ENCODE measurements at regions not wholly inside any gene's neighbourhood (a gene's known extent, or its start where the extent isn't known, plus 50 kb on each side); places are given as distances from the start of the nearest gene placed in this dataset.

DNA sequence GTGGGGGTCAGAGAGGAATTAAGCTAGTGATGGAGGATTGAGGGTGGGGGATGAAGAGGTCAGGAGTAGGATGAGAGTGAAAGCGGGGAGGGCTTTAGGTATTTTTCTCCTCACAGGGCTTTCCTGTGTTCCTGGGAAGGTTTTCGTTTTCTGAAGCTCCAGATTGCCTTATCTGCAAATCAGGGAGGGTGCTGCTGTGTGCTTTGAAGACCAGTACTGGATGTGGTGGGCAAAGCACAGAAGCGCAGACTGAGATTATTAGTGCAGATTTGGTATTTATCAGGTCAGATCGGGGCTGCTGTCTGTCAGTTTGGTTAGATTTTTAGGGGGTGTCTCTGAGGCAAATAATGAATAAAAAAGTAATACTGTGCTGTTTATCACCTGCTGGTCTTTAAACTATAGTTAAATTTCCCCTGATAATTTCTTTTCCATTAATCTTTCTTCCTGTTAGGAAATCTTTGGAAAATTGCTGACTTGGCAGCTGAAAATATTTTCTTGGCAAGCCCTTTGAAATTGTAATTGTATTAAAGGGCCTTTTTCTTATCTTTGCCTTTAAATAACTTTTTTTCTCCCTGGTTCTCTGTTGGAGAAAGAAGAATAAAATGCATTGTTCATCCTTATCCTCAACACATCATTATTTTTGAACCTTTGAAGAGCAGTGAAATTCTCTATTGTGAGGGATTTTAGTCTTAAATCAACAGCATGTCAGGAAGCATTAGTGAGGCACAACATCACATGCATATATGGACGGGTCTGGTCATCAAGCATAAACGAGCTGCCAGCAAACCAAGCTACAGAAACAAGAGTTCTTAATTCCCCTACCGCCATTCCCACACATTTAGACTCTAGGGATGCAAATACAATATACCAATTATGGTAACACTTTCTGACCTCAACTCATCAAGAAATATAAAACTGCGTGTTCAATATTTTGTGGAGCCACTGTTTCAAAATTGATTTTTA, 139.6 kb downstream of the S1PR1 start:
- POLR2A ChIA-PET, result no interaction called here
- CTCF ChIA-PET, result interaction anchor here (1.3 to 1.7 kb wide), 2 partner anchors 9 to 19 kb away, joined by 3 read pairs; no protein-coding TSS in a partner anchor
- no peaks in the 10 kb centered on the region; the same call in 1 of the 2 replicates for H3K27me3 ChIP-seq (ENCODE audit: control insufficient read depth, insufficient read depth, low read length)
- no peak for DNase-seq (ENCODE audit: low read depth)
- H3K4me3 ChIP-seq (ENCODE audit: low read depth, low read length), result no peak overlapping the region
- TF ChIP-seq, protein P1, sequence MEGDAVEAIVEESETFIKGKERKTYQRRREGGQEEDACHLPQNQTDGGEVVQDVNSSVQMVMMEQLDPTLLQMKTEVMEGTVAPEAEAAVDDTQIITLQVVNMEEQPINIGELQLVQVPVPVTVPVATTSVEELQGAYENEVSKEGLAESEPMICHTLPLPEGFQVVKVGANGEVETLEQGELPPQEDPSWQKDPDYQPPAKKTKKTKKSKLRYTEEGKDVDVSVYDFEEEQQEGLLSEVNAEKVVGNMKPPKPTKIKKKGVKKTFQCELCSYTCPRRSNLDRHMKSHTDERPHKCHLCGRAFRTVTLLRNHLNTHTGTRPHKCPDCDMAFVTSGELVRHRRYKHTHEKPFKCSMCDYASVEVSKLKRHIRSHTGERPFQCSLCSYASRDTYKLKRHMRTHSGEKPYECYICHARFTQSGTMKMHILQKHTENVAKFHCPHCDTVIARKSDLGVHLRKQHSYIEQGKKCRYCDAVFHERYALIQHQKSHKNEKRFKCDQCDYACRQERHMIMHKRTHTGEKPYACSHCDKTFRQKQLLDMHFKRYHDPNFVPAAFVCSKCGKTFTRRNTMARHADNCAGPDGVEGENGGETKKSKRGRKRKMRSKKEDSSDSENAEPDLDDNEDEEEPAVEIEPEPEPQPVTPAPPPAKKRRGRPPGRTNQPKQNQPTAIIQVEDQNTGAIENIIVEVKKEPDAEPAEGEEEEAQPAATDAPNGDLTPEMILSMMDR (IDR thresholded peaks at IDR 0.05; ENCODE audit: insufficient read depth, low read depth, low read length), result no peak
- no peaks in the 10 kb centered on the region for H3K36me3 ChIP-seq (ENCODE audit: control insufficient read depth, insufficient read depth, low read length)

DNA sequence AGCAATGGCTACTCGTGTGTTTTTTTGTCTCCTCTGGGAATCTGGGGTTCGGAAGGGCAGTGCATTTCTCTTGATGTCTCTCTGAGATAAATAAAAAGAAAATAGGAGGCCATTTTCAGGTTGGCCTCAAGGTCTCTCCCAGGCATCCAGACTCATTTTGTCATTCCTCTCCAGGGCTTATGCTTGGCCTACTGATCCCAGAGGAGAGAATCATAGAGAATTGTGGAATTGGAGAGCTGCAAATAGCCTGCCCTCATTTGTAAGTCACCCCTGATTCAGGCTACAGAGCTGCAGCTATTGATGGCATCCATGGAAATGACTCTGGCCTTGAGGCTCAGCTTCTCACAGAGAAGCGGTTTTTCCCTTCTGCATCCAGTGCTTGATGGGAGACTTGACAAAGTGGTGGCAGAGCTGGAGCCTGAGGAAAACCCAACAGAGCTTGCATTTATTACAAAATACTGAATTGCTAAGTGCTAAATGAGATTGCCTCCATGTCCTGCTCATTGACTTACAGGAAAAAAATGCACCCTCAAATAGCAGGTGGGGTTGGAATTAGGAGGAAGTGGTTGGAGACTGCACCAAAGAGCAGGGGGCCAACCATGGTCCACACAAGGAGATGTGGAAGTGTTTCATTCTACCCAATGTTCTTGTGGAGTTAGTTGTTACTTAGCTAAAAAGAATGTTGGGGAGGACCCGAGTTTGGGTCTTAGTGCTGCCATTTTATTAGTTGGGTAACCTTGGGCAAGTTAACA, 140.4 kb downstream of the S1PR1 start:
- ChIA-PET CTCF (interaction anchor here (1.3 to 1.7 kb wide), 3 partner anchors 10 to 68 kb away, joined by 3 to 4 read pairs (median 3); no protein-coding TSS in a partner anchor), POLR2A (no interaction called here)
- H3K36me3 ChIP-seq (ENCODE audit: control insufficient read depth, insufficient read depth, low read length), result no peaks in the 10 kb centered on the region
- H3K4me3 ChIP-seq (ENCODE audit: low read depth, low read length), result no peak overlapping the region
- no peak for DNase-seq (ENCODE audit: low read depth)
- TF ChIP-seq, protein P1 (IDR thresholded peaks at IDR 0.05; ENCODE audit: insufficient read depth, low read depth, low read length), result no peak
- H3K27me3 ChIP-seq (ENCODE audit: control insufficient read depth, insufficient read depth, low read length), result no peaks in the 10 kb centered on the region; the same call in 1 of the 2 replicates

DNA sequence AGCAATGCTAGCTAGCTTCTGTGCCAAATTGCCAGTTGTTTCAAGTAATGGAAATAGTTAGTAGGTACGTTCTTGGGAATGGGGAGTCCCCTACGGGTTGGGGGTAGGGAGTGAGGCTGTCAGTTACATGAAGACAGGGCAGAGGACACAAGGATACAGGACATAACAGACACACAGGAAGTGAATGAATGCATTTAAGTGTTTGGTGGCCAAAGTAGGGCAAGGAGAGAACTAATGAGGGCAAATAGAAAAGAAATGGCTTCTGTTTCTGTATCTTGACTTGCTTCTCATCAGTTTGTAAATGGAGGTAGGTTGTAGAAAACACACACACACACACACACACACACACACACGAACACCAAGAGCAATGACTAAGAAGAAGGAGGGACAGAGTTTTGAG, 142.2 kb downstream of the S1PR1 start:
- CTCF ChIA-PET, result interaction anchor here (1.6 kb wide), 1 partner anchor 69 kb away, joined by 4 read pairs; no protein-coding TSS in a partner anchor
- DNase-seq (ENCODE audit: low read depth), result no peak
- Histone ChIP-seq H3K36me3 (ENCODE audit: control insufficient read depth, insufficient read depth, low read length) (no peaks in the 10 kb centered on the region), H3K27me3 (ENCODE audit: control insufficient read depth, insufficient read depth, low read length) (0 out of 2 replicates have a peak, but pooled peaks cover 1% of the 10 kb centered on the region), H3K4me3 (ENCODE audit: low read depth, low read length) (no peak overlapping the region)
- TF ChIP-seq, protein P1 (IDR thresholded peaks at IDR 0.05; ENCODE audit: insufficient read depth, low read depth, low read length), result no peak
- POLR2A ChIA-PET, result no interaction called here

DNA sequence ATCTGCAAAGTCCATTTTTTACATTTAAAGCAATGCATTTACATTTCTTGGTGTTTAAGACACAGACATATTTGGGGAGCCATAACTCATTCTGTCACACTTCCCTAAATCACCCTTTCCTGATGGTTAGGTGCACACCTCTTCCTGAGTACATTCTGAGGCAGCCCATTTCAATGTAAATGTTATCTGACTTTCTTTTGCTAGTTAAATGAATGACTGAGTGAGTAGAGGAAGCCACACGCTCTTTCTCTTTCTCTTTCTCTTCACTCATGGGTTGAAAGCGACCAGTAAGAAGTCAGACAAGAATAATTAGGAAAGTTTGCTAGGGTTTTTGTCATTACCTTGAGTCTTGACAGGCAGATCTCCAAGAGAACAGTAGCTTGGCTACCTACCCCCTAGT, 143.1 kb downstream of the S1PR1 start:
- Histone ChIP-seq H3K4me3 (ENCODE audit: low read depth, low read length) (no peak overlapping the region), H3K36me3 (ENCODE audit: control insufficient read depth, insufficient read depth, low read length) (no peaks in the 10 kb centered on the region), H3K27me3 (ENCODE audit: control insufficient read depth, insufficient read depth, low read length) (0 out of 2 replicates have a peak, but pooled peaks cover 1% of the 10 kb centered on the region)
- ChIA-PET POLR2A (no interaction called here), CTCF (no interaction called here)
- DNase-seq (ENCODE audit: low read depth), result no peak
- TF ChIP-seq, protein P1 (IDR thresholded peaks at IDR 0.05; ENCODE audit: insufficient read depth, low read depth, low read length), result no peak

DNA sequence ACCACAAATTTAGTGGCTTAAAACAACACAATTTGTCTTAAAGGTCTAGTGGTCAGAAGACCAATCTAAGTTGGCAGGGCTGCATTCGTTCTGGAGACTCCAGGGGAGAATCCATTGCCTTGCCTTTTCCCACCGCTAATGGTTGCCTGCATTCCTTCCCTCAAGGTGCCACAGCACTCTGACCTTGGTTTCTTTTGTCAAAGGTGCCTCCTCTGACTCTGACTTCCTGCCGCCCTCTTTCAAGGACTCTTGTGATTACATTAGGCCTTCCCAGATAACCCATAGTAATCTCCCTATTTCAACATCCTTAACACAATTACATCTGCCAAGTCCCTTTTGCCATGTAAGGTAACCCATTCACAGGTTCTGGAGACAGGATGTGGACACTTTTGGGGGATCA, 145.3 kb downstream of the S1PR1 start:
- H3K27me3 ChIP-seq (ENCODE audit: control insufficient read depth, insufficient read depth, low read length), result 0 out of 2 replicates have a peak, but pooled peaks cover 1% of the 10 kb centered on the region
- DNase-seq (ENCODE audit: low read depth), result no peak
- ChIA-PET CTCF (no interaction called here), POLR2A (no interaction called here)
- H3K36me3 ChIP-seq (ENCODE audit: control insufficient read depth, insufficient read depth, low read length), result no peaks in the 10 kb centered on the region
- TF ChIP-seq, protein P1 (IDR thresholded peaks at IDR 0.05; ENCODE audit: insufficient read depth, low read depth, low read length), result no peak
- no peak overlapping the region for H3K4me3 ChIP-seq (ENCODE audit: low read depth, low read length)
